GM18858 (cell line): ENCODE measurements at regions not wholly inside any gene's neighbourhood (a gene's known extent, or its start where the extent isn't known, plus 50 kb on each side); places are given as distances from the start of the nearest gene placed in this dataset.
"Not testable (repeated sequence)": the region's sequence is repeated elsewhere in the genome, so short reads cannot be mapped to it uniquely, and the experiment has no call there.

Experiments used
- ATAC-seq: cut with Tn5 transposase; IDR thresholded peaks from one replicate; pipeline ENCODE4 v1.9.1; 2021; ENCODE audit not compliant: unreplicated experiment

DNA sequence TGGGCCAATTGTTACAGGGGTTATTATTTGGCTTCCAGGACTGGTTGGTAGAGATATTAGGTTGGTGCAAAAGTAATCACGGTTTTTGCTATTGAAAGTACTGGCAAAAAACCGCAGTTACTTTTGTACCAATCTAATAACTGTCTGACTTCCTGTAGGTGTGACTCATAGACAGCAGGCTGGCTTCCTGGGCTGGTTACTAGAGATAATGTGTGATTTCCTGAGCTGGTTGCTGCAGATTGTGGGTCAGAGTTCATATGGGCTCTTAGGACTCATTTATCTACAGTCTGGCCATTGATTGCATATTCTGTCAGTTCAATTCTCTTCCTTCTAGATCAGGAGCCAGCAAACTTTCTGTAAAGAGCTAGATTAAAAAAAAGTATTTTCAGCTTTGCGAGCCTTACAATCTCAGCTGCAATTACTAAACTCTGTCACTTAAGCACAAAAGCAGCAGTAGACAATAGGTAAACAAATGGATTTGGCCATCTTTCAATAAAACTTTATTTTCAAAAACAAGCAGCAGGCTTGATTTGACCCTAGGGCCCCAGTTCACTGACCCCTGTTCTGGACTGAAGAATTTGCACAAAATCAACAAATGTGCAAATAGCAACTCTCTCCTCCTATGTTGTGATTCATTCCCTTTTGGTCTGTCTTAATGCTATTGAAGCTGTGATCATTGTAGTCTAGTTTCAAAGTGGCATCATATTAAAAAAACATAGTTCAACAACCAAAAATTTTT is 50.8 kb upstream of the BOD1L1 start:
- ATAC-seq: no peak

GRCh38 chr4:13681570-13681969 is 54.0 kb upstream of the BOD1L1 start:
- ATAC-seq: no peak

GRCh38 chr4:13694256-13694655 is 66.7 kb upstream of the BOD1L1 start:
- no peak for ATAC-seq

GRCh38 chr4:13698296-13698695 is 70.8 kb upstream of the BOD1L1 start:
- ATAC-seq: no peak

DNA sequence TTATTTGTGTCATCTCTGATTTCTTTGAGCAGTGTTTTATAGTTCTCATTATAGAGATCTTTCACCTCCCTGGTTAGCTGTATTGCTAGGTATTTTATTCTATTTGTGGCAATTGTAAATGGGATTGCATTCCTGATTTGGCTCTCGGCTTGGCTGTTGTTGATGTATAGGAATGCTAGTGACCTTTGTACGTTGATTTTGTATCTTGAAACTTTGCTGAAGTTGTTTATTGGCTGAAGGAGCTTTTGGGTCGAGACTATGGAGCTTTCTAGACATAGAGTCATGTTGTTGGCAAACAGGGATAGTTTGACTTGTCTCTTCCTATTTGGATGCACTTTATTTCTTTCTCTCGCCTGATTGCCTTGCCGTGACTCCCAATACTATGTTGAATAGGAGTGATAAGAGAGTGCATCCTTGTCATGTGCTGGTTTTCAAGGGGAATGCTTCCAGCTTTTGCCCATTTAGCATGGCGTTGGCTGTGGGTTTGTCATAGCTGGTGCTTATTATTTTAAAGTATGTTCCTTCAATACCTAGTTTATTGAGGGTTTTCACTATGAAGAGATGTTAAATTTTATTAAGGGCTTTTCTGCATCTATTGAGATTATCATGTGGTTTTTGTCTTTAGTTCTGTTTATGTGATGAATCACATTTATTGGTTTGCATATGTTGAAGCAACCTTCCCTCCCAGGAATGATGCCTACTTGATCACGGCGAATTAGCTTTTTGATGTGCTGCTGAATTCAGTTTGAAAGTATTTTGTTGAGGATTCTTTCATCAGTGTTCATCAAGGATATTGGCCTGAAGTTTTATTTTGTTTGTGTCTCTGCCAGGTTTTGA is 72.7 kb upstream of the BOD1L1 start:
- no peak for ATAC-seq

DNA sequence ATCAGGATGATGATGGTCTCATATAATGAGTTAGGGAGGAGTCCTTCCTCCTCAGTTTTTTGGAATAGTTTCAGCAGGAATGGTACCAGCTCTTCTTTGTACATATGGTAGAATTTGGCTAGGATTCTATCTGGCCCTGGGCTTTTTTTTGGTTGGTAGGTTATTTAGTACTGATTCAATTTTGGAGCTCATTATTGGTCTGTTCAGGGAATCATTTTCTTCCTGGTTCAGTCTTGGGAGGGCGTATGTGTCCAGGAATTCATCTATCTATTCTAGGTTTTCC is 73.3 kb upstream of the BOD1L1 start:
- ATAC-seq: not testable (repeated sequence)

GRCh38 chr4:13701937-13702446 is 74.5 kb upstream of the BOD1L1 start:
- ATAC-seq: no peak

GRCh38 chr4:13703096-13703495 is 75.6 kb upstream of the BOD1L1 start:
- ATAC-seq: no peak

- ATAC-seq: no peak
Observed at GRCh38 chr4:13704035-13704434, 76.5 kb upstream of the BOD1L1 start.

- no peak for ATAC-seq
Observed at GRCh38 chr4:13704761-13705160, 77.2 kb upstream of the BOD1L1 start.

- ATAC-seq: no peak
Observed at GRCh38 chr4:13705521-13706041, 78.1 kb upstream of the BOD1L1 start.

DNA sequence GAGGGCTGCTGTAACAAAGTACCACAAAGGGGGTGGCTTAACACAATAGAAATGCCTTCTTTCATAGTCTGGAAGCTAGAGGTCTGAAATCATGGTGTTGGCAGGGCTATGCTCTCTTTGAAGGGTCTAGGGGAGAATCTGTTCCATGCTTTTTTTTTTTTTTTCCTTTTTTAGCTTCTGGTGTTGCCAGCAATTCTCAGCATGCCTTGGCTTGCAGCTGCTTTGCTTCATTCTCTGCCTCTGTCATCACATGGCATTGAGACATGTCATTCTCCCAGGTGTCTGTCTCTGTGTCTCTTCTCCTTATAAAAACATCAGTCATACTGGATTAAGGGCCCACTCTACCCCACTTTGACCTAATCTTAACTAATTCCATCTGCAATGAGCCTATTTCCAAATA is 78.6 kb upstream of the BOD1L1 start:
- no peak for ATAC-seq

GRCh38 chr4:13706716-13707115 is 79.2 kb upstream of the BOD1L1 start:
- no peak for ATAC-seq

GRCh38 chr4:13710246-13710885 is 82.8 kb upstream of the BOD1L1 start:
- ATAC-seq: no peak

DNA sequence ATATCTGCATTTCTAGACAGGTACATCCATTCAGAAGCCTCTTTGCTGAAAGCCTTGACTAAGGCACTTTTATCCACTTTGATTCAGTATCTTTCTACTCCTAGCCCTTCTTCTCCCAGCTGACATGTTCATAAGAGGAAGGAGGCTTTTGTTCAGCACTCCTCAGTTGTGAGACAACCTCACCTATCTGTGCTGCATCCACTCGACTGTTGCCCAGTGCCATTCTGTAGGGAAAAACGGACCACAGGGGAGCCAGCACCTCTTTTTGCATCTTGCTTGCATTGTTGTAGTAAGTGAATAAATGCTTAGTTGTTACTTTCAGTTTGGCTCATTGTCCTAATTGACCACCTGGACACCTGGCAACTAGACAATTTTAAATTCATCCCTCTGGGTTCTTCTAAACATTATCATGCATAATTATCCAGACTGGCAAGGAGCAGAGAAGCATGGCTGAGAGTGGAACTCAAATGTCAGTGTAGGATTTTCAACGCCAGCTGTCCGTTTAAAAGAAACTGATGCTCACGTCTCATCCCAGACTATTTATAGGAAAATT is 83.8 kb upstream of the BOD1L1 start:
- no peak for ATAC-seq

DNA sequence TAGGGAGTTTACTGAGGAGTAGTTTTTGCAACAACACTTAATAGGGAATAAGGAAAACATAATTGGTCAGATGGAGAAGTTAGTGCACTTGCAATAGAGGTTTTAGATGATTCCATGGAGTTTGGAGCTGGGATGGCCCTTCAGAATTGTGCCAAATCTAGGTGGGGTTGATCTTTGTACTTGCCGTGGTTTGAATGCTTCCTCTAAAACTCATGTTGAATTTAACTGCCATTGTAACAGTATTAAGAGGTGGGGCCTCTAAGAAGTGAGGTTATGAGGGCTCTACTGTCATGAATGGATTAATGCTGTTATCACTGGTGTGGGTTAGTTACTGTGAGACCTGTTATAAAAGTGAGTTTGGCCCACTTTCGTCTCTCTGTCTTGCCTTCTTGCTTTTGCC is 94.4 kb upstream of the BOD1L1 start:
- no peak for ATAC-seq

- ATAC-seq: no peak
Observed at GRCh38 chr4:13722649-13723048, 95.1 kb upstream of the BOD1L1 start.

GRCh38 chr4:13728761-13729160 is 101.2 kb upstream of the BOD1L1 start:
- no peak for ATAC-seq

- no peak for ATAC-seq
Observed at GRCh38 chr4:13731019-13731418, 103.5 kb upstream of the BOD1L1 start.

DNA sequence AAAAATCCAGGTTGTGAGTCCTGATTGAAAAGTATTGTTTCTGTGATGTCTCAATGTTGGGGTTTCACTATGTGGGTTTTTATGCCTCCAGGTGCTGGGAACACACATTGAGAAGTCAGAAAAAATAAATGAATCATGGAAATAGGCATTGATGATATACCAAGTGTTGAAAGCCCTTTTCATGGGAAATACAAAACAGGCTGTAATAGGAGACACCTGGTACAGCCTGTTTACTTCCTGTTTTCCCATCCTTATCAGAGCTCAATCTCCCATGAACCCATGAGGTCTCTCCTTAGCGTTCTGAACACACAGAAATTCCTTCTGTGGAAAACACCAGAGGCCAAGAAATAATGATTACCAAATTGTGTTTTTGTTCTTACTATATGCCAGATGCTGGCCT is 106.3 kb upstream of the BOD1L1 start:
- ATAC-seq: no peak

DNA sequence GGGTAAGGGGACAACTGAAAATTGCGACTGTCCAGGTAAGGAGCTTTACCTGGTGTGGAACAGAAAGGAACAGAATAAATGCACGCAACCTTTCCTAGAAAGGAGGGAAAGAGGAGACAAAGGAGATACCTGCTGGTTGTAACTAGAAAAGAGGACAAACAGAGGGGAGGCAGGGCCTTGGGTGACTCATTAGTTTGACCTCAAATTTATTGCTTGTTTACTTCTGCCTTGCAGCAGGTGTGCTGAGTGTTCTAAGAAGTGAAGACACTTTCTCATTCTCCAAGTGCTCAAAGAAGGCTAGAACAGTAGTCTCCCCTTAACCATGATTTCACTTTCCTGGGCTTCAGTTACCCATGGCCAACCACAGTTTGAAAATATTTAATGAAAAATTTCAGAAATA is 123.1 kb upstream of the BOD1L1 start:
- ATAC-seq: no peak
